Central memory CD8-positive, alpha-beta T cell (primary cell): ENCODE measurements at regions not wholly inside any gene's neighbourhood (a gene's known extent, or its start where the extent isn't known, plus 50 kb on each side); places are given as distances from the start of the nearest gene placed in this dataset.

Source experiments
- ATAC-seq: fragments of 150-1000 bp; cut with Tn5 transposase; replicated peaks from 2 replicates; pipeline ENCODE4 v1.10.0; 2022; ENCODE audit warnings: mild to moderate bottlenecking, moderate FRiP score, moderate number of reproducible peaks; ENCODE audit not compliant: poor library complexity, severe bottlenecking; ENCODE audit errors: extremely low read depth
- DNase-seq, 2 donors: peaks; one replicate each; pipeline ENCODE4 v3.0.0; 2021; ENCODE audit warnings: low spot score in 2 of 2
- H3K27ac Mint-ChIP-seq: one replicate; pipeline ENCODE4 v1.8.0; 2022; ENCODE audit warnings: low read depth, mild to moderate bottlenecking, moderate library complexity, mixed read lengths
- H3K27me3 Mint-ChIP-seq: one replicate; pipeline ENCODE4 v1.8.0; 2022; ENCODE audit warnings: mixed read lengths
- H3K36me3 Mint-ChIP-seq: one replicate; pipeline ENCODE4 v1.8.0; 2022; ENCODE audit warnings: mild to moderate bottlenecking, moderate library complexity, mixed read lengths; ENCODE audit not compliant: insufficient read depth
- H3K4me1 Mint-ChIP-seq: one replicate; pipeline ENCODE4 v1.8.0; 2022; ENCODE audit warnings: mixed read lengths
- H3K4me3 Mint-ChIP-seq: one replicate; pipeline ENCODE4 v1.8.0; 2022; ENCODE audit warnings: mild to moderate bottlenecking, moderate library complexity, mixed read lengths
- H3K9me3 Mint-ChIP-seq: one replicate; pipeline ENCODE4 v1.8.0; 2022; ENCODE audit warnings: mixed read lengths

DNA sequence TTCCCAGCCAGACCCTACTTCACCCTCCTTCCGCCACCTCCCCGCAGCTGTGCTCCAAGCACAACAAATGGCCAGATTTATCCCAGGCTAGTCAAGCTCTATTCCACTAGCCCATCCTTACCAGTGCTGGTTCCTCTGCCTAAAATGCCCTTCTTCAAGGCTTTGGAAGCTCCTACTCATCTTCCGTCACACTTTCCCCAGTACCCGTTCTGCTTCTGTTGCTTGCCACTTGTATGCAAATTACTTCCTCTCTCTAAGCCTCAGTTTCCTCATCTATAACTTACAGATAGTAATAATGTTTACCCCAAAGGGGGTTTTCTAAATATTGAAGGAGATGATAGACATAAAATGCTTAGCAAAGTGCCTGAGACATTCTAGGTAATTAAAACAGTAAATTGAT, 193.1 kb downstream of the MAFB start:
- no peaks in the 10 kb centered on the region for H3K9me3 Mint-ChIP-seq
- DNase-seq (no peak), ATAC-seq (no peak)
- no peaks in the 10 kb centered on the region for H3K4me1 Mint-ChIP-seq
- no peak overlapping the region for H3K27ac Mint-ChIP-seq
- H3K4me3 Mint-ChIP-seq: no peak overlapping the region
- H3K27me3 Mint-ChIP-seq: peaks cover 9% of the 10 kb centered on the region
- H3K36me3 Mint-ChIP-seq: no peaks in the 10 kb centered on the region

DNA sequence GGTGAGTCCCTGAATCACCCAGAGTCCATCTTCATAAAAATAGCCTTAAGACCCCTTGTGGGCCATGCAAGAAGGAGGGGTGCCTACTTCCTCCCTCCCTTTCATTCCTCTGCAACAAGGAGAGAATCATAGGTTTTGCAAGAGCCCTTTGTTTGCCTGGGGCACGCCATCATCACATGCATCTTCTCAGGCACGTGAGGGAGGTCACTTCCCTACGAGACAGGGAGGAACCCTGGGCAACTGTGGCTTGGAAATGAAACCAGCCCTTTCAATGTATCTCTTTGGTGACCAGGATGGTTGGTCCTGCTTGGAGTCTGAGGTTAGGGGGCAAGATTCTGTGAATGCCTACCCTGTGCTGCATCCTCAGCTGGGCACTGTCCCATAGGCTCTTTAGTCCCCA, 194.8 kb downstream of the MAFB start:
- Mint-ChIP-seq H3K27me3 (peaks cover 9% of the 10 kb centered on the region), H3K36me3 (no peaks in the 10 kb centered on the region), H3K27ac (no peak overlapping the region), H3K4me3 (no peak overlapping the region), H3K9me3 (no peaks in the 10 kb centered on the region), H3K4me1 (no peaks in the 10 kb centered on the region)
- ATAC-seq (no peak), DNase-seq (no peak)

DNA sequence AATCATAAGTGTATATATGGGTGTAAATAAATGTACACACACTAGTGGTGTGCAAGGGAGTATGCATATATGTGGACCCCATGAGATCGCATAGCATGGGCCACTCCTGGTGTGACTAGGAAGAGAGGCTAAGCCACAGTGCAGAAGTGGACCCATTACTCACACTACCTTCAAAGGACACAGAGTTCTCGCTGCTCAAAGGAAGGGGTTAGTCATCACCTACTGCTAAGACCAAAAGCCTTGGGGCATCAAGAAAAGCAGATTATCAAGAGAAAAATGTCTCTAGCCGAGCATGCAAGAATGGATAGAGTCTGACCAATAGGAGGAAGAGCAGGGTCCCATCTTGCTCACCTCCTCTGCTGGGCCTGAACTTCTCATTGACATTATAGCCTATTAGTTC, 195.5 kb downstream of the MAFB start:
- H3K4me1 Mint-ChIP-seq: no peaks in the 10 kb centered on the region
- H3K4me3 Mint-ChIP-seq: no peak overlapping the region
- ATAC-seq (no peak), DNase-seq (no peak)
- H3K36me3 Mint-ChIP-seq: no peaks in the 10 kb centered on the region
- H3K27ac Mint-ChIP-seq: no peak overlapping the region
- H3K9me3 Mint-ChIP-seq: no peaks in the 10 kb centered on the region
- peaks cover 9% of the 10 kb centered on the region for H3K27me3 Mint-ChIP-seq

DNA sequence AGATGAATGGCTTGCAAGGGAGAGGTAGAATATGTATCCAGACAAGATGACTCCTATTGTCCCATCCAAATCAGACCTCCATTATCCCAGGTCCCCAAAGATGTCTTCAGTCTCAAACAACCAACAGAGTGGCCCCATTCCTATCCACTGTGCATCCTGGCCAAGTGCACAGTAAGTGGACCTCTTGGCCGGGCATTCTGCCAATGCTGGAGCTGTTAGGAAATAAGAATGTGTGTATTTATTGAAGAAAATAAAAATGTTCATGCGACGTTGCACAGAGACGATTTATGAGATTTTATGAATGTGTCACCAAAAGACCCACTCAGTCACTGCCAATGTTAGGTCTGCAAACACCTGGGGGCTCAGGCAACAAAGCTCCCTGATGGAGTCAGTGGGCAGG, 196.0 kb downstream of the MAFB start:
- ATAC-seq (no peak), DNase-seq (no peak)
- Mint-ChIP-seq H3K27ac (no peak overlapping the region), H3K36me3 (no peaks in the 10 kb centered on the region), H3K4me3 (no peak overlapping the region), H3K4me1 (no peaks in the 10 kb centered on the region), H3K27me3 (peaks cover 9% of the 10 kb centered on the region), H3K9me3 (no peaks in the 10 kb centered on the region)

DNA sequence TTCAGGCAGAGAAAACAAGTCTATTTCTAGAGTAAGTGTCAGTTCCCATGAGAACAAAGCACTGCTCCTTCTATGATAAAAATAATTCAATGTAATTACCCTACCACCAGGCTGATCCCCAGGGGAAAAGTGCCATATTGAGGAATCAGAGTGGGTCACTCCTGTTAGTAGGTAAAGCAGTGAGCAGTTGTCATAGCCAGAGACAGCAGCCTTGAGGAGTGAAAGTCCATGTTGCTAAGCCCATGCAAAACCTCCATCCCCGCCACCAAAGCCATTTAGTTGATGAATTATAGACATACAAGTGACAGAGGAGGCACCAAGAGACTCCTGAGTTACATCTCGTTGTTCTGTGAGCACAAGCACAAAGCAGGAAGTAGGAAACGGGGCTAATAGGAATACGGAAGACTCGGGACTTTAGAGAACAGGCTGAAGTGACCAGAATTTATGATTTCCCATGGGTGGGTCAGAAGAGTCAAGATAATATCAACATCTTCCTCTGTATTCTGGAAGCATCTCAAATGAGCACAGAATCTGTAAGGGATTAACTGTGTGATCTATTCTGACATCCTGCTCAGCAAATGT, 197.9 kb downstream of the MAFB start:
- ATAC-seq: no peak
- Mint-ChIP-seq H3K9me3 (no peaks in the 10 kb centered on the region), H3K27ac (no peak overlapping the region), H3K4me1 (no peaks in the 10 kb centered on the region), H3K27me3 (peaks cover 6% of the 10 kb centered on the region), H3K36me3 (no peaks in the 10 kb centered on the region), H3K4me3 (no peak overlapping the region)
- DNase-seq: no peak

DNA sequence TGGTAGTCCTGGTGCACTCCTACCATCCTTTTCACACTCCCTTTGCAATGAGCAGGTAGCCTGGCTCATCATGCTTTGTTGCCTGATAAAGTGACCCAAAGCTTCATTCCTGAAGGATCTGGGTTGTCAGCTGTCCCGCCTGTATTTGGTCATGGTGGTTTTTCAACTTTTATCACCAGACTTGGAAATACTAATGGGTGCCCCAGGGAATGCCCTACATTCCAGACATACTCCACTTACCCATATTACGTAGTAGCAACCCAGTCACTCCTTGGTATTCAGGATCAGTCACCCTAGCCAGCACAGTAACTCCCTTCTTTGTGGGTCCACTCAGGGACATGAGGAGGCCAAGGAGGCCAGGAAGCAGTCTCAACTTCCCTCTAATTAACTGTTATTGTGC, 199.2 kb downstream of the MAFB start:
- Mint-ChIP-seq H3K4me3 (no peak overlapping the region), H3K4me1 (no peaks in the 10 kb centered on the region), H3K36me3 (no peaks in the 10 kb centered on the region), H3K27me3 (no peaks in the 10 kb centered on the region), H3K27ac (no peak overlapping the region), H3K9me3 (no peaks in the 10 kb centered on the region)
- DNase-seq (no peak), ATAC-seq (no peak)

DNA sequence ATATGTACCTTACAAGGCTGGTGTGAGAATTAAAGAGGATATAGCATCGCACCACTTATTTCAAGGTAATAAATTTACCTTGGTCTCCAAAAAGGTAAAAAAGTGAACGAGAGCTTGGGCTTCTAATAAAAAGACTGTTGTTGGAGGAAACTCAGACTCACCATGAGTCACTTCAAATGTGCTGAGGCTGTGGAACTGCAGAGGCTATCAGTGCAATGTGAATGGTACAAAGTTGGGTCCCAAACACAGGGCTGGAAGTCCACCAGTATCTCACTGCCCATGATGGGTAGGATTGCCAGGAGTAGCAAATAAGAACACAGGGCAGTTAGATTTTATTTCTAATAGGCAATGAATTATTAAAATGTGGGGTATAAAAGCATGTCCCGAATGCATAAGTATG, 200.6 kb downstream of the MAFB start:
- Mint-ChIP-seq H3K9me3 (no peaks in the 10 kb centered on the region), H3K27ac (no peak overlapping the region), H3K36me3 (no peaks in the 10 kb centered on the region), H3K27me3 (peaks cover 1% of the 10 kb centered on the region), H3K4me3 (no peak overlapping the region), H3K4me1 (no peaks in the 10 kb centered on the region)
- no peak for DNase-seq
- ATAC-seq: no peak

DNA sequence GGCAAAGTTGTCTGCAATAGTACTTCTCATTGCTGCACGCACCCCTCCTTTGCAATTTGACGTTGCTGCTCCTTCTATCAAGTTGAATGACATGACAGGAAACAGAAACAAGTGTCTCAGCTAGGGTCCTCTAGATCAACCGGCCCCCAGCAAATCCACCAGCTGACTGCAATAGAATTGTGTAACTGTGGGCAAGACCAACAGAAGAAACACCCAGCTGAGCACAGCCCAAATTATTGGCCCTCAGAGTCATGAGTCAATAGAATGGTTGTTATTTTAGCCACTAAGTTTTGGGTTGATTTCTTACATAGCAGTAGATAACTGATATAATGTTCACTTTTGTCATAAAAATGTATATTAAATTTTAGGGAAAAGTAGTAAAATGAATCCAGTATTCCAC, 202.7 kb downstream of the MAFB start:
- Mint-ChIP-seq H3K27me3 (peaks cover 18% of the 10 kb centered on the region), H3K4me1 (no peaks in the 10 kb centered on the region), H3K9me3 (no peaks in the 10 kb centered on the region), H3K27ac (no peak overlapping the region), H3K36me3 (no peaks in the 10 kb centered on the region), H3K4me3 (no peak overlapping the region)
- DNase-seq (no peak), ATAC-seq (no peak)

DNA sequence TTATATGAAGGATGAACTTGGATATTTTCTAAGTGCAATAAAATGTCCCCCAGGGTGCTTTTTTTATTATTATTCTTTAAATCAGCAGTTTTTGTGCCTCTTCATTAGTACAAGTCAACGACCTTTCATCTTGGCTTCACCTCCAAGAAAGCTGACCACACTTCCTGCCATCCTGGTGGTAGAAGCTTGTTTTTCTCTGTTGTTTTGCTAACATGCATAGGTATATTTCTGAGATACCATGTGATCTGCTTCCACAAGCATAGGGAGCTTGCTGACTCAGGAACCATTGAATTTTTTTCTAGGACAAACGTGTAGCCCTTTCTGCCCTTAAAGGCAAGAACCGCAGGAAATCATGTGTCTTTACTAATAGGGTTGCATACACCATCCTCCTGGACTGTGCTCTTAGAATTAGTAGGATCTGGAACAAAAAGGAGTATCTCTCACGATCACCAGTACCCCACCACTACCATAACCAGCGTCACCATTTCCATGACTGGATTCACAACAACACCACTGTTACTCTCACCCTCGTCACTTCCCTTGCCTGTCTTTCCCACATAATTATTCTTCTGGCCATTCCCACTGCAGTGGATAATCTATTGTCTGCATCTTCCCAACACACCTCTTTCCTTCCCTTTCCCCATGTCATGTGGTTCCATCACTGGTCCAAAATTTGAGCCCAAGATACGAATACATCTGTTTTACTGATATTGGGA, 207.1 kb downstream of the MAFB start:
- Mint-ChIP-seq H3K27ac (no peak overlapping the region), H3K4me1 (no peaks in the 10 kb centered on the region), H3K27me3 (peaks cover 19% of the 10 kb centered on the region), H3K4me3 (no peak overlapping the region), H3K9me3 (no peaks in the 10 kb centered on the region), H3K36me3 (no peaks in the 10 kb centered on the region)
- DNase-seq (no peak), ATAC-seq (no peak)

DNA sequence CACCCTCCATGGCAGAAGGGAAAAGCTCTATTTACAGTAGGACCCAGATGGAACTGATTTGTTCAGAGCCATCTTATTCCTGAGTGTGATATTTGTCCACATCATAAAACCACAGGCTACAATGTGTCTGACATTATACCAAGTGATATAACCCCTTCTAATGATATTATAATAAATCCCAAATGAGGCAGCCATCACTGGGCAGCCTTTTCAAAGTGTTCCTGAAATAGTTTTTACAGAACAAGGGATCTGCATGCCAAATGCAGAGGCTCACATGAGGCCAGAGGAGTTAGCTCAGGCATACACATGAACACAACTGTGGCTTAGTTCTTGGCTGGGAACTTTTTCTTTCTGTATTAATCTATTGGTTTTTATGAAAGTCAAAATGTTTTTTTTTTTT, 207.7 kb downstream of the MAFB start:
- H3K9me3 Mint-ChIP-seq: no peaks in the 10 kb centered on the region
- peaks cover 25% of the 10 kb centered on the region for H3K27me3 Mint-ChIP-seq
- H3K4me3 Mint-ChIP-seq: no peak overlapping the region
- DNase-seq (no peak), ATAC-seq (no peak)
- no peaks in the 10 kb centered on the region for H3K4me1 Mint-ChIP-seq
- no peak overlapping the region for H3K27ac Mint-ChIP-seq
- H3K36me3 Mint-ChIP-seq: no peaks in the 10 kb centered on the region

DNA sequence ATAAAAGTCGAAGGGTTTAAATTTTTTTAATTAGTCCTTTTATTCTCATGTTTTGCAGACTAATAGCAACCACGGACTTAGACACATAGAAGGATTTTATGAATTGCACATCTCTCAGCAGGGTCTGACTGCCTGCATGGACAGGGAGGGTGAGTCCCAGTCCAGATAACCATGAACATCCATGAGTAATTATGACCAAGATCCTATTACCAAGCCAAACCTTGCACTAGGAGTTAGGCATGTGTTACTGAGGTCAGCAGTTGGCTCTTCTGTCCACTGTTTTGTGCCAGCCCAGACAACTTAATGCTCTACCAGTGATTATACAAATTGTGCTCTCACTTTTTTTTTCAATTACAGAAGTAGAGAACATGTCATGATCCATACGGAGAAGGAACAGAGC, 211.2 kb downstream of the MAFB start:
- H3K4me3 Mint-ChIP-seq: no peak overlapping the region
- ATAC-seq: no peak
- no peaks in the 10 kb centered on the region for H3K9me3 Mint-ChIP-seq
- H3K27me3 Mint-ChIP-seq: peaks cover 23% of the 10 kb centered on the region
- no peaks in the 10 kb centered on the region for H3K36me3 Mint-ChIP-seq
- DNase-seq: no peak
- H3K27ac Mint-ChIP-seq: no peak overlapping the region
- no peaks in the 10 kb centered on the region for H3K4me1 Mint-ChIP-seq

DNA sequence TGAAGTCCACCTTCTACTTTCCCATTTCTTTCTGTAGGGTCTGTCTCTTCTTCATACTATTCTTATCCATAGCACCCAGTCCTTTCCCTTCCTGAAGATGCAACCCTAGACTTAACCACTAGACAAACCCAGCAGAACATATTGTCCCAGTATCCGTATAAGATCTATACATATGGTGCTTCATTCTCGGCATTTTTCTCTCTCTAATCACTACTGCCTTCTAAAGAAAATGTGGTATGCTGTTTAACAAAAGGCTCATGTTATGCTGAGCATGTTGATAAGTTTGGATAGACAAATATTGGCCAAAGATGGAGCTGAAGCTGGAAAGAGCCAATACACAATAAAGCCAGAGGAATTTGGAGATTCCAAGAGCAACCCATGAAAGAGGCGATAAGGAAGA, 212.6 kb downstream of the MAFB start:
- H3K27me3 Mint-ChIP-seq: peaks cover 12% of the 10 kb centered on the region
- no peaks in the 10 kb centered on the region for H3K4me1 Mint-ChIP-seq
- DNase-seq (no peak), ATAC-seq (no peak)
- no peak overlapping the region for H3K4me3 Mint-ChIP-seq
- no peaks in the 10 kb centered on the region for H3K36me3 Mint-ChIP-seq
- H3K27ac Mint-ChIP-seq: no peak overlapping the region
- H3K9me3 Mint-ChIP-seq: no peaks in the 10 kb centered on the region

DNA sequence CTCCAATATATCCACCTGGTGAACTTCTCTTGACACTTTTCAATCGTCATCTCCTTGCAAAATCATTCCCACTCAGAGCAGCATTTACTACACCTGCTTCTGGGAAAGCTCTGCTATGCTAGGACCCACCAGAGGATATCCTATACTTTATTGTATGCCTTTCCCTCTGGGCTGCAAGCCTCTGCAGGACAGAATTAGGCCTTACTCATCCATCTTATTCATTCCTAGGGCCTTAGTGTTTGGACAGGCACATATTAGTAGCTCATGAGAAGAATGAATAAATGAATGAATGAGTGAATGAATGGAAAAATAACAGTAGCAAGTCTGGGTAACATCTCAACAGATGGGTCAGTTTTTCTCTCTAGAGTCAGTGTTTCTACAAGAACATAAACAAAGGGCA, 216.1 kb downstream of the MAFB start:
- ATAC-seq (no peak), DNase-seq (no peak)
- H3K4me3 Mint-ChIP-seq: no peak overlapping the region
- no peaks in the 10 kb centered on the region for H3K9me3 Mint-ChIP-seq
- H3K27me3 Mint-ChIP-seq: peaks cover 21% of the 10 kb centered on the region
- H3K27ac Mint-ChIP-seq: no peak overlapping the region
- no peaks in the 10 kb centered on the region for H3K4me1 Mint-ChIP-seq
- H3K36me3 Mint-ChIP-seq: peaks cover 2% of the 10 kb centered on the region
